SK-N-SH treated with all-trans-retinoic acid at 6 μM for 48 hours (cell line): ENCODE measurements at regions not wholly inside any gene's neighbourhood (a gene's known extent, or its start where the extent isn't known, plus 50 kb on each side); places are given as distances from the start of the nearest gene placed in this dataset.

ENCODE experiments used
- ARNTL ChIP-seq: fragments of 450-650 bp; formaldehyde crosslinking; IDR thresholded peaks from 2 replicates; pipeline ENCODE4 v1.5.0; 2020; ENCODE audit warnings: low read depth, mild to moderate bottlenecking, moderate library complexity, borderline replicate concordance
- RARB ChIP-seq: fragments of 250-450 bp; sonication (Bioruptor Pico); IDR thresholded peaks from 2 replicates; pipeline ENCODE4 v1.8.0; 2021; ENCODE audit warnings: mild to moderate bottlenecking, moderate library complexity
- SNAI2 ChIP-seq: fragments of 250-450 bp; sonication (Bioruptor Pico); IDR thresholded peaks from 2 replicates; pipeline ENCODE4 v1.5.0; 2020; ENCODE audit warnings: mild to moderate bottlenecking, moderate library complexity
- ZC3H10 ChIP-seq: fragments of 250-450 bp; sonication (Bioruptor Pico); IDR thresholded peaks from 2 replicates; pipeline ENCODE4 v1.5.1; 2021; ENCODE audit warnings: mild to moderate bottlenecking, moderate library complexity

- no peak for TF ChIP-seq SNAI2 (CRISPR knock-in tag)
- TF ChIP-seq ARNTL (CRISPR knock-in tag), result no peak
- no peak for TF ChIP-seq ZC3H10 (CRISPR knock-in tag)
- TF ChIP-seq RARB, result no peak
Measured at GRCh38 chr2:41431756-41432155, 616.1 kb upstream of the PKDCC start.
